B cell (primary cell): ENCODE measurements at regions not wholly inside any gene's neighbourhood (a gene's known extent, or its start where the extent isn't known, plus 50 kb on each side); places are given as distances from the start of the nearest gene placed in this dataset.

Experiments
- CTCF ChIP-seq: fragments of 200-600 bp; IDR thresholded peaks from one replicate; pipeline ENCODE4 v1.8.0; 2022; ENCODE audit warnings: antibody characterized with exemption, mild to moderate bottlenecking
- EZH2 ChIP-seq: IDR thresholded peaks from 2 replicates; pipeline ENCODE4 v1.6.1; 2012; ENCODE audit warnings: borderline replicate concordance, low read depth, mild to moderate bottlenecking, moderate library complexity, low read length; ENCODE audit not compliant: insufficient read depth, poor library complexity, severe bottlenecking

- TF ChIP-seq CTCF (no peak), EZH2 (no peak)
These were observed 144.3 kb upstream of the MYOCD start for GRCh38 chr17:12521416-12521815.
